WTC11 (cell line): ENCODE measurements at regions not wholly inside any gene's neighbourhood (a gene's known extent, or its start where the extent isn't known, plus 50 kb on each side); places are given as distances from the start of the nearest gene placed in this dataset.

Source experiments
- FOXP1 ChIP-seq: sonication (generic); formaldehyde crosslinking; IDR thresholded peaks from 2 replicates; pipeline ENCODE4 v1.8.0; 2022; ENCODE audit warnings: missing genetic modification reagents, mild to moderate bottlenecking, moderate library complexity, borderline replicate concordance
- FOXP4 ChIP-seq: sonication (generic); formaldehyde crosslinking; IDR thresholded peaks from 2 replicates; pipeline ENCODE4 v1.8.0; 2022; ENCODE audit warnings: mild to moderate bottlenecking, missing genetic modification reagents
- IRF2 ChIP-seq: sonication (generic); formaldehyde crosslinking; IDR thresholded peaks from 2 replicates; pipeline ENCODE4 v1.8.0; 2022; ENCODE audit warnings: low read depth, missing genetic modification reagents, borderline replicate concordance
- KAT7 ChIP-seq: sonication (generic); formaldehyde crosslinking; IDR thresholded peaks from 2 replicates; pipeline ENCODE4 v1.8.1; 2023; ENCODE audit warnings: missing genetic modification reagents, mild to moderate bottlenecking, borderline replicate concordance
- MYBL2 ChIP-seq: sonication (generic); formaldehyde crosslinking; IDR thresholded peaks from 2 replicates; pipeline ENCODE4 v1.8.1; 2023; ENCODE audit warnings: mild to moderate bottlenecking, moderate library complexity, missing genetic modification reagents
- TEAD1 ChIP-seq: sonication (generic); formaldehyde crosslinking; IDR thresholded peaks from 2 replicates; pipeline ENCODE4 v1.8.0; 2022; ENCODE audit warnings: mild to moderate bottlenecking, missing genetic modification reagents
- ZNF121 ChIP-seq: sonication (generic); formaldehyde crosslinking; IDR thresholded peaks from 2 replicates; pipeline ENCODE4 v1.8.0; 2023; ENCODE audit warnings: missing genetic modification reagents
- ZNF281 ChIP-seq: sonication (generic); formaldehyde crosslinking; IDR thresholded peaks from 2 replicates; pipeline ENCODE4 v1.8.0; 2023; ENCODE audit warnings: mild to moderate bottlenecking, missing genetic modification reagents
- TF ChIP-seq, protein P1 (sequence below): fragments of 200-600 bp; IDR thresholded peaks from 2 replicates; pipeline ENCODE4 v1.8.0; 2022; ENCODE audit warnings: antibody characterized with exemption
- TF ChIP-seq, protein P2 (sequence below): sonication (generic); formaldehyde crosslinking; IDR thresholded peaks from 2 replicates; pipeline ENCODE4 v1.8.0; 2022; ENCODE audit warnings: mild to moderate bottlenecking, missing genetic modification reagents

DNA sequence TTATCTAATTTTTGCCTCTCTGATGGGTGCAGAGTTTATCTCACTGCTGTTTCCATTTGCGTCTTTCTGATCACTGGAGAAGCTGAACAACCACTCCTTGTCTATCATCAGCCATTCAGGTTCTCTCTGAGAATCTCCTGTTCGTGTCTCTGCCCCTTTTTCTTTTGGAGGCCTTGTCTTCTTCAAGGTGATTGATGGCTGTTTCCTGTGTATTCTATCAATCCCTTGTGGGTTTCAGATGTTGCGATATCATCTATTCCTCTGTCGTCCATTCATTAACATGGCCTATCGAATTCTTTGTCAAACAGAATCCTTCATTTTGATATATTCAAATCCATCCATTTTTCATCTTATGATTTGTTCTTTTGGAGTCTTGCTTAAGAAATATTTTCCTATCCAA is 100.3 kb downstream of the FAM53A start:
- TF ChIP-seq, protein P1, sequence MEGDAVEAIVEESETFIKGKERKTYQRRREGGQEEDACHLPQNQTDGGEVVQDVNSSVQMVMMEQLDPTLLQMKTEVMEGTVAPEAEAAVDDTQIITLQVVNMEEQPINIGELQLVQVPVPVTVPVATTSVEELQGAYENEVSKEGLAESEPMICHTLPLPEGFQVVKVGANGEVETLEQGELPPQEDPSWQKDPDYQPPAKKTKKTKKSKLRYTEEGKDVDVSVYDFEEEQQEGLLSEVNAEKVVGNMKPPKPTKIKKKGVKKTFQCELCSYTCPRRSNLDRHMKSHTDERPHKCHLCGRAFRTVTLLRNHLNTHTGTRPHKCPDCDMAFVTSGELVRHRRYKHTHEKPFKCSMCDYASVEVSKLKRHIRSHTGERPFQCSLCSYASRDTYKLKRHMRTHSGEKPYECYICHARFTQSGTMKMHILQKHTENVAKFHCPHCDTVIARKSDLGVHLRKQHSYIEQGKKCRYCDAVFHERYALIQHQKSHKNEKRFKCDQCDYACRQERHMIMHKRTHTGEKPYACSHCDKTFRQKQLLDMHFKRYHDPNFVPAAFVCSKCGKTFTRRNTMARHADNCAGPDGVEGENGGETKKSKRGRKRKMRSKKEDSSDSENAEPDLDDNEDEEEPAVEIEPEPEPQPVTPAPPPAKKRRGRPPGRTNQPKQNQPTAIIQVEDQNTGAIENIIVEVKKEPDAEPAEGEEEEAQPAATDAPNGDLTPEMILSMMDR: no peak
- TF ChIP-seq IRF2 (no peak), TEAD1 (CRISPR knock-in tag) (no peak), MYBL2 (no peak), KAT7 (CRISPR knock-in tag) (no peak), ZNF121 (CRISPR knock-in tag) (no peak), FOXP1 (CRISPR knock-in tag) (no peak), ZNF281 (CRISPR knock-in tag) (no peak), FOXP4 (CRISPR knock-in tag) (no peak)
- TF ChIP-seq, protein P2, sequence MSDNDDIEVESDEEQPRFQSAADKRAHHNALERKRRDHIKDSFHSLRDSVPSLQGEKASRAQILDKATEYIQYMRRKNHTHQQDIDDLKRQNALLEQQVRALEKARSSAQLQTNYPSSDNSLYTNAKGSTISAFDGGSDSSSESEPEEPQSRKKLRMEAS (CRISPR knock-in tag): no peak
